Prostate gland (tissue), 2 donors: ENCODE measurements at regions not wholly inside any gene's neighbourhood (a gene's known extent, or its start where the extent isn't known, plus 50 kb on each side); places are given as distances from the start of the nearest gene placed in this dataset.

Experiments
- POLR2A ChIP-seq: fragments of 450-650 bp; IDR thresholded peaks from one replicate; pipeline ENCODE4 v1.6.1; 2016; ENCODE audit warnings: antibody characterized with exemption, mild to moderate bottlenecking
- TF ChIP-seq, protein P1 (sequence below), 4 experiments: fragments of 200-600 bp in 2 of 4; fragments of 450-650 bp in 2 of 4; sonication (generic) in 2 of 4; IDR thresholded peaks; 1 replicate in 3 of 4; 2 replicates in 1 of 4; pipeline ENCODE4 v1.5.1; 2016 to 2019; ENCODE audit warnings: antibody characterized with exemption in 4 of 4, mild to moderate bottlenecking in 2 of 4, moderate library complexity in 2 of 4

DNA sequence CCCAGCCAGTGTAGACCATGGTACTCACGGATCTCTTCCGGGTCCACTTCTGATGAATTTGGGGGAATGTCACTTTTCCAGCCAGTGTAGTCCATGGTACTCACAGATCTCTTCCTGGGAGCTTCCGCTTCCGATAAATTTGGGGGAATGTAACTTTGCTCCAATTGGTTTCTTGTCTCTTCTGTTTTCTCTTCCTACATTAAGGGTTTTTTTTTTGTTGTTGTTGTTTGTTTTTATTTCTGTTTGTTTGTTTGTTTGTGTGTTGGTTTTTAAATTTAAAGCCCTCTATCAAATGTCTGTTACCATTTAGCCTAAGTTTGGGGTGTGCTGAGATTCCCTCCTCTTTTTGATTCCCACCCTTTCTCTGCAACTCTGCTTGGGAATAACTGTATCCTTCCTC is 475.8 kb upstream of the FZD8 start:
- TF ChIP-seq, protein P1, sequence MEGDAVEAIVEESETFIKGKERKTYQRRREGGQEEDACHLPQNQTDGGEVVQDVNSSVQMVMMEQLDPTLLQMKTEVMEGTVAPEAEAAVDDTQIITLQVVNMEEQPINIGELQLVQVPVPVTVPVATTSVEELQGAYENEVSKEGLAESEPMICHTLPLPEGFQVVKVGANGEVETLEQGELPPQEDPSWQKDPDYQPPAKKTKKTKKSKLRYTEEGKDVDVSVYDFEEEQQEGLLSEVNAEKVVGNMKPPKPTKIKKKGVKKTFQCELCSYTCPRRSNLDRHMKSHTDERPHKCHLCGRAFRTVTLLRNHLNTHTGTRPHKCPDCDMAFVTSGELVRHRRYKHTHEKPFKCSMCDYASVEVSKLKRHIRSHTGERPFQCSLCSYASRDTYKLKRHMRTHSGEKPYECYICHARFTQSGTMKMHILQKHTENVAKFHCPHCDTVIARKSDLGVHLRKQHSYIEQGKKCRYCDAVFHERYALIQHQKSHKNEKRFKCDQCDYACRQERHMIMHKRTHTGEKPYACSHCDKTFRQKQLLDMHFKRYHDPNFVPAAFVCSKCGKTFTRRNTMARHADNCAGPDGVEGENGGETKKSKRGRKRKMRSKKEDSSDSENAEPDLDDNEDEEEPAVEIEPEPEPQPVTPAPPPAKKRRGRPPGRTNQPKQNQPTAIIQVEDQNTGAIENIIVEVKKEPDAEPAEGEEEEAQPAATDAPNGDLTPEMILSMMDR (IDR thresholded peaks at IDR 0.05) = no peak
- no peak for TF ChIP-seq POLR2A
